Gastrocnemius medialis (tissue), 4 donors: ENCODE measurements at regions not wholly inside any gene's neighbourhood (a gene's known extent, or its start where the extent isn't known, plus 50 kb on each side); places are given as distances from the start of the nearest gene placed in this dataset.

Experiments used
- ATAC-seq, 2 donors: fragments of 150-250 bp; one replicate each; pipeline ENCODE4 v1.9.1; 2016
- DNase-seq, 2 donors: peaks; one replicate each; pipeline ENCODE4 v3.0.0-alpha.2; 2019
- H3K27ac ChIP-seq, 4 donors: fragments of 200-600 bp; sonication (generic); 1 replicate in 1 of 4; 2 replicates in 3 of 4; pipeline ENCODE4 v1.5.1; 2016 to 2018; ENCODE audit warnings: mild to moderate bottlenecking in 2 of 4, moderate library complexity in 1 of 4
- H3K27me3 ChIP-seq, 3 donors: fragments of 200-600 bp; sonication (generic) in 2 of 3; 1 replicate in 1 of 3; 2 replicates in 2 of 3; pipeline versions ENCODE4 v1.5.1 to v1.6.0; 2016 to 2019; ENCODE audit warnings: mild to moderate bottlenecking in 1 of 3, moderate library complexity in 1 of 3
- H3K36me3 ChIP-seq, 2 donors: fragments of 200-600 bp; sonication (generic) in 1 of 2; one replicate each; pipeline ENCODE4 v1.5.1; 2017 to 2018
- H3K4me1 ChIP-seq, 2 donors: fragments of 200-600 bp; sonication (generic) in 1 of 2; one replicate each; pipeline ENCODE4 v1.5.1; 2016 to 2017; ENCODE audit warnings: mild to moderate bottlenecking in 2 of 2
- H3K4me3 ChIP-seq, 4 donors: fragments of 200-600 bp; sonication (generic) in 3 of 4; 1 replicate in 1 of 4; 2 replicates in 3 of 4; pipeline ENCODE4 v1.5.1; 2016 to 2019; ENCODE audit warnings: mild to moderate bottlenecking in 2 of 4
- H3K9me3 ChIP-seq, 3 donors: fragments of 200-600 bp; sonication (generic) in 2 of 3; 1 replicate in 1 of 3; 2 replicates in 2 of 3; pipeline ENCODE4 v1.5.1; 2016 to 2019
- POLR2A ChIP-seq, 2 donors: fragments of 450-650 bp; IDR thresholded peaks; one replicate each; pipeline ENCODE4 v1.6.1; 2017; ENCODE audit warnings: antibody characterized with exemption in 2 of 2, mild to moderate bottlenecking in 2 of 2, moderate library complexity in 2 of 2
- in situ Hi-C, 4 donors: fragments of 200-750 bp; cut with MboI; loops; one replicate each; pipeline versions ENCODE4 v1.15.0 to v1.8.0; 2017; ENCODE audit warnings: low sequenced_read_pairs in 4 of 4
- intact Hi-C: fragments of 100-400 bp; cut with DNase I; formaldehyde crosslinking; loops from one replicate; pipeline ENCODE4 v1.15.1; 2023; ENCODE audit warnings: low total_unique reads
- TF ChIP-seq, protein P1 (sequence below), 5 experiments: fragments of 450-650 bp in 3 of 5; fragments of 200-600 bp in 2 of 5; sonication (generic) in 2 of 5; IDR thresholded peaks in 4 of 5; conservative IDR thresholded peaks in 1 of 5; 1 replicate in 4 of 5; 2 replicates in 1 of 5; pipeline ENCODE4 v1.5.1; 2016 to 2019; ENCODE audit warnings: antibody characterized with exemption in 5 of 5, mild to moderate bottlenecking in 3 of 5, moderate library complexity in 3 of 5

DNA sequence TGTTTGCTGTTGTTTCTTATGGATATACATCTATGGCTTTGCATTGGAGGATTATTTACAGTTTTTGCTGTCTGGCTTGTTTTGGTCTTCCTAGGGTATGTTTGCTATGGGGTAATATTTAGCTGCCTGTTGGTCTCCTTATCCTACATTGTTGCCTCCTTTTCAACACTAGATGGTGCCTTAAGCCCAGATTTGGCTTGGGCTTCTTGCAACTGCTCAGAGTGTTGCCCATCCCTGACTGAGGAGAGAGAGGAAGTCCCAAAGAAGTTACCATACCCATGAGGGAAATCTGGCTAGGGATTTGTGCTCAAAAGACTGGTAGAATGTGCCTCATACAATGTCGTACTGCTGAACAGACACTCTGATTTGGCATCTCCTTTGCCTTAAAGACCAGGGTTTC, 94.6 kb upstream of the MUCL1 start:
- ATAC-seq, result no peak
- in situ Hi-C loops (no loop called here), intact Hi-C loops (loop anchor here (10.0 kb wide), 1 partner anchor 205 kb away; no protein-coding TSS in a partner anchor)
- no peaks in the 10 kb centered on the region for H3K4me1 ChIP-seq
- DNase-seq, result no peak
- no peak overlapping the region for H3K27ac ChIP-seq
- H3K9me3 ChIP-seq, result no peaks in the 10 kb centered on the region
- H3K36me3 ChIP-seq, result no peaks in the 10 kb centered on the region
- no peaks in the 10 kb centered on the region for H3K27me3 ChIP-seq
- no peak for TF ChIP-seq POLR2A (IDR thresholded peaks at IDR 0.05)
- TF ChIP-seq, protein P1, sequence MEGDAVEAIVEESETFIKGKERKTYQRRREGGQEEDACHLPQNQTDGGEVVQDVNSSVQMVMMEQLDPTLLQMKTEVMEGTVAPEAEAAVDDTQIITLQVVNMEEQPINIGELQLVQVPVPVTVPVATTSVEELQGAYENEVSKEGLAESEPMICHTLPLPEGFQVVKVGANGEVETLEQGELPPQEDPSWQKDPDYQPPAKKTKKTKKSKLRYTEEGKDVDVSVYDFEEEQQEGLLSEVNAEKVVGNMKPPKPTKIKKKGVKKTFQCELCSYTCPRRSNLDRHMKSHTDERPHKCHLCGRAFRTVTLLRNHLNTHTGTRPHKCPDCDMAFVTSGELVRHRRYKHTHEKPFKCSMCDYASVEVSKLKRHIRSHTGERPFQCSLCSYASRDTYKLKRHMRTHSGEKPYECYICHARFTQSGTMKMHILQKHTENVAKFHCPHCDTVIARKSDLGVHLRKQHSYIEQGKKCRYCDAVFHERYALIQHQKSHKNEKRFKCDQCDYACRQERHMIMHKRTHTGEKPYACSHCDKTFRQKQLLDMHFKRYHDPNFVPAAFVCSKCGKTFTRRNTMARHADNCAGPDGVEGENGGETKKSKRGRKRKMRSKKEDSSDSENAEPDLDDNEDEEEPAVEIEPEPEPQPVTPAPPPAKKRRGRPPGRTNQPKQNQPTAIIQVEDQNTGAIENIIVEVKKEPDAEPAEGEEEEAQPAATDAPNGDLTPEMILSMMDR (IDR thresholded peaks at IDR 0.05 in 4 of 5, conservative IDR thresholded peaks at IDR 0.05 in 1 of 5), result no peak
- H3K4me3 ChIP-seq, result no peak overlapping the region

DNA sequence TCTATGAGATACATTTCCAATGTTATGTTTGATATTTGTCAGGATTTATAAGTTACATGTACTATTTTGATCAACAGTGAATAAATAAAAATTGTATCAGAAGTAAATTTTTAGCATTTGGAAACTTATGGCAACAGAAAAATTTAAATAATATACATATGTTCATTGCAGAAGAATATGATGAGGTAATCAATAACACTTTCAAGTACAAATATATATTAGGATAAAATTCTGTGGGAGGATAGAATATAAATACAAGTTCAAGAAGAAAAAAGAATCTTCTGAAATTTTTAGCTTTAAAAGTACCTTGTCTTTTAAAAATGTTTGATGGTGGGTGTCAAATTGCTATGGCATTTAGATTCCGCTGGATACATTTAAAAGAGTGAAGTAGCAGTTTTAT, 102.8 kb upstream of the MUCL1 start:
- intact Hi-C loops, result loop anchor here (10.0 kb wide), 1 partner anchor 213 kb away; no protein-coding TSS in a partner anchor
- no peaks in the 10 kb centered on the region for H3K27me3 ChIP-seq
- no peaks in the 10 kb centered on the region for H3K36me3 ChIP-seq
- ATAC-seq (no peak), DNase-seq (no peak)
- no peaks in the 10 kb centered on the region for H3K4me1 ChIP-seq
- H3K27ac ChIP-seq, result no peak overlapping the region
- peaks cover 0 to 3% (median 0%) of the 10 kb centered on the region in 3 donors for H3K9me3 ChIP-seq
- in situ Hi-C loops, result no loop called here
- TF ChIP-seq, protein P1 (IDR thresholded peaks at IDR 0.05 in 4 of 5, conservative IDR thresholded peaks at IDR 0.05 in 1 of 5), result no peak
- TF ChIP-seq POLR2A (IDR thresholded peaks at IDR 0.05), result no peak
- no peak overlapping the region for H3K4me3 ChIP-seq

DNA sequence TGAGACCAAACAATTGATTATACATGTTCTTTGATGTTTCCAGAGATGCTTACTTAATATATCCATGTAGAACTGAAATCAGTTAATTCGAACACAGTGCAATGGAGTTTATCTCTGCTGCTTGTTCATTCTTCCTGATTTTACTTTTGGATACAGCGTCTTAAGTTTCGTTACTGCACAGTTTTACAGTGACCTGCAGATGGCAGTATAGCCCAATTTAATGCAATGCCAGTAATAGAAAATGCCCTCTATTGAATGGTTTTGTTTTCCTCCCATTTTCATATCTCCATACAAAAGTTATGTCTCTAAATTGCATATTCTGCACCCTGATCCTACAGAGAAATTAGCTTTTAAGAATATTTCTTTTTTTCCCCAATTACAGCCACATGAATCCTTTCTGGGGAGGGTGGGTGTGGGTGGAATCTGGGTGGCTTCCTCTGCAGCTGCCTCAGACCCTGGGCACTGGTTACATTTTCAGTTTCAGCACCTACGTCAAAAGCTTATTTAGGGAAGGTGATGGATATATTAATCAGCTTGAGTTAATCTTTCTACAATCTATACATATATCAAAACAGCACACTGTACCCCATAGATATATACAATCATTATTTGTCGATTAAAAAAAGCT, 101.1 kb upstream of the DCD start:
- in situ Hi-C loops (loop anchor here (25.0 kb wide), 3 partner anchors 88 to 213 kb away; no protein-coding TSS in a partner anchor), intact Hi-C loops (loop anchor here (10.0 kb wide), 1 partner anchor 325 kb away; no protein-coding TSS in a partner anchor)
- Histone ChIP-seq H3K4me1 (no peaks in the 10 kb centered on the region), H3K9me3 (peaks cover 0 to 3% (median 0%) of the 10 kb centered on the region in 3 donors), H3K36me3 (no peaks in the 10 kb centered on the region), H3K27ac (no peak overlapping the region), H3K27me3 (peaks cover 0 to 5% (median 0%) of the 10 kb centered on the region in 3 donors), H3K4me3 (no peak overlapping the region)
- TF ChIP-seq, protein P1 (IDR thresholded peaks at IDR 0.05 in 4 of 5, conservative IDR thresholded peaks at IDR 0.05 in 1 of 5), result peak; percentile 42 to 66 (median 46)
- no peak for TF ChIP-seq POLR2A (IDR thresholded peaks at IDR 0.05)
- no peak for ATAC-seq
- DNase-seq, result no peak

DNA sequence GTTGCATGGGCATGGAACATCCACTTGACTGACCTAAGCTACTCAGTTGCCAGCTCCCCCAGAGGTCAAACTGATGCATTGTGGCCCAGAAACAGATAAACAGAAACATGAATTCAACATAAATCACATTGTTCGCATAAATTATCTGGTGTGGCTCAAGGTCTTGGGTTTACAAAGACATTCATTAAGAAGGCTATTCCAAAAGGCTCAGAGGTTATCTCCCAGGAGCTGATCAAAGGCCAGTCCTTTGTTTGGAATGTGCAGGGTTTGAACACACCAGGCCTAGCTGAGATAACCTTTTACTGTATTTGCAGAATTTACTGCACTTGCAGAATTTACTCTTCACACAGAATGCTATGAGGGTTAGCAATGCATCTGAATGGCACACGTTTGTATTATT, 96.4 kb upstream of the DCD start:
- no peak for DNase-seq
- TF ChIP-seq POLR2A (IDR thresholded peaks at IDR 0.05), result no peak
- TF ChIP-seq, protein P1 (IDR thresholded peaks at IDR 0.05 in 4 of 5, conservative IDR thresholded peaks at IDR 0.05 in 1 of 5), result no peak
- Histone ChIP-seq H3K36me3 (no peaks in the 10 kb centered on the region), H3K4me1 (no peaks in the 10 kb centered on the region), H3K9me3 (no peaks in the 10 kb centered on the region), H3K4me3 (no peak overlapping the region), H3K27ac (no peak overlapping the region), H3K27me3 (peaks cover 0 to 5% (median 0%) of the 10 kb centered on the region in 3 donors)
- intact Hi-C loops (loop anchor here (10.0 kb wide), 1 partner anchor 330 kb away; no protein-coding TSS in a partner anchor), in situ Hi-C loops (loop anchor here (25.0 kb wide), 3 partner anchors 93 to 218 kb away; no protein-coding TSS in a partner anchor)
- no peak for ATAC-seq
